ENCODE measurements at regions not wholly inside any gene's neighbourhood (a gene's known extent, or its start where the extent isn't known, plus 50 kb on each side); places are given as distances from the start of the nearest gene placed in this dataset.

DNA sequence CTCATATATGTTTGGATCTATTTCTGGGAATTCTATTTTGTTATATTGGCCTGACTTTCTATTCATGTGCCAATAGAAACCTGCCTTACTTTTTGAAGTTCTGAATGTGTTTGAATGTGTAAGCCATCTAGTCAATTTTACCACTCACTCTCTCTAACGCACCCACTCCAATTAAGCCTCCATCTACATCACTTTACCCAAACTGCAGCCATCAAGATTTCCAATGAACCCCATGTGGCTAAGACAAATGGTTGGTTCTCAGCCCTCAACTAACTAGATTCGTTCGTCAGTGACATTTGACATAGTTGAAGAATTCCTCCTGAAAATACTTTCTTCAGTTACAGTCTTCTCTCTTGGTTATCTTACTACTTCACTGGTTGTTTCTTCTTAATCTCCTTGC is 137.3 kb upstream of the FSHR start:
- FAIRE-seq, result no peak
- H3K9ac ChIP-seq (ENCODE audit: low read length in 3 of 3), result no peak overlapping the region
- no peaks in the 10 kb centered on the region for H3K27me3 ChIP-seq (ENCODE audit: control insufficient read depth, insufficient read depth, low read length)
- H3K36me3 ChIP-seq (ENCODE audit: control insufficient read depth in 2 of 3, insufficient read depth in 3 of 3, low read length in 3 of 3), result no peaks in the 10 kb centered on the region
- no peaks in the 10 kb centered on the region for H3K9me3 ChIP-seq (ENCODE audit: control insufficient read depth in 2 of 3, insufficient read depth in 1 of 3, low read length in 3 of 3)
- TF ChIP-seq, protein P1, sequence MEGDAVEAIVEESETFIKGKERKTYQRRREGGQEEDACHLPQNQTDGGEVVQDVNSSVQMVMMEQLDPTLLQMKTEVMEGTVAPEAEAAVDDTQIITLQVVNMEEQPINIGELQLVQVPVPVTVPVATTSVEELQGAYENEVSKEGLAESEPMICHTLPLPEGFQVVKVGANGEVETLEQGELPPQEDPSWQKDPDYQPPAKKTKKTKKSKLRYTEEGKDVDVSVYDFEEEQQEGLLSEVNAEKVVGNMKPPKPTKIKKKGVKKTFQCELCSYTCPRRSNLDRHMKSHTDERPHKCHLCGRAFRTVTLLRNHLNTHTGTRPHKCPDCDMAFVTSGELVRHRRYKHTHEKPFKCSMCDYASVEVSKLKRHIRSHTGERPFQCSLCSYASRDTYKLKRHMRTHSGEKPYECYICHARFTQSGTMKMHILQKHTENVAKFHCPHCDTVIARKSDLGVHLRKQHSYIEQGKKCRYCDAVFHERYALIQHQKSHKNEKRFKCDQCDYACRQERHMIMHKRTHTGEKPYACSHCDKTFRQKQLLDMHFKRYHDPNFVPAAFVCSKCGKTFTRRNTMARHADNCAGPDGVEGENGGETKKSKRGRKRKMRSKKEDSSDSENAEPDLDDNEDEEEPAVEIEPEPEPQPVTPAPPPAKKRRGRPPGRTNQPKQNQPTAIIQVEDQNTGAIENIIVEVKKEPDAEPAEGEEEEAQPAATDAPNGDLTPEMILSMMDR (IDR thresholded peaks at IDR 0.05; ENCODE audit: borderline replicate concordance, extremely low read depth, insufficient read depth), result no peak
- DNase-seq, result no peak
- no peaks in the 10 kb centered on the region for H3K4me1 ChIP-seq (ENCODE audit: control insufficient read depth in 2 of 3, insufficient read depth in 2 of 3, low read depth in 1 of 3, low read length in 3 of 3)
- no peak overlapping the region for H3K4me3 ChIP-seq (ENCODE audit: low read length in 3 of 3)
- no peak overlapping the region for H3K27ac ChIP-seq (ENCODE audit: low read depth in 2 of 2, low read length in 2 of 2)
- intact Hi-C loops (cut with DNase I), result no loop called here

DNA sequence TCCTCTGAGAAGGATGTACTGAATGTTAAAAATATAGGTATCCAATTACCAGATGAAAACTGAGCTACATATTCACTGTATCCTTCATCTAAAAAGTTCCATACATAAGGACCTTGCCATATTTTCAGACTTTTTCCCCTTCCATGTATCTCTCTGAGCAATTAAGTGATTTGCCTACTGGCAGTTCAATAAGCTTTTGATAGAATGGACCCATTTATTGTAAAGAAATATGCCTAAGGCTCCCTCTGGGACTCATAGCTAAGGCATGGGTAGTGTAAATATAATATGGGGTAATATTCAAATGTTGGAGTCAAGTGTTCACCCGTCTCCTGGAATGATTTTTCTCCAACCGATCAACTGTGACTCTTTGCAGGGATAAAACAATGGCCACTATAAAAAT is 135.4 kb upstream of the FSHR start:
- no peak for FAIRE-seq
- H3K9me3 ChIP-seq (ENCODE audit: control insufficient read depth in 2 of 3, insufficient read depth in 1 of 3, low read length in 3 of 3), result no peaks in the 10 kb centered on the region
- DNase-seq, result no peak
- no peak overlapping the region for H3K4me3 ChIP-seq (ENCODE audit: low read length in 3 of 3)
- intact Hi-C loops (cut with DNase I), result no loop called here
- H3K4me1 ChIP-seq (ENCODE audit: control insufficient read depth in 2 of 3, insufficient read depth in 2 of 3, low read depth in 1 of 3, low read length in 3 of 3), result no peaks in the 10 kb centered on the region
- TF ChIP-seq, protein P1 (IDR thresholded peaks at IDR 0.05; ENCODE audit: borderline replicate concordance, extremely low read depth, insufficient read depth), result no peak
- H3K36me3 ChIP-seq (ENCODE audit: control insufficient read depth in 2 of 3, insufficient read depth in 3 of 3, low read length in 3 of 3), result no peaks in the 10 kb centered on the region
- H3K27me3 ChIP-seq (ENCODE audit: control insufficient read depth, insufficient read depth, low read length), result no peaks in the 10 kb centered on the region
- no peak overlapping the region for H3K27ac ChIP-seq (ENCODE audit: low read depth in 2 of 2, low read length in 2 of 2)
- H3K9ac ChIP-seq (ENCODE audit: low read length in 3 of 3), result no peak overlapping the region

DNA sequence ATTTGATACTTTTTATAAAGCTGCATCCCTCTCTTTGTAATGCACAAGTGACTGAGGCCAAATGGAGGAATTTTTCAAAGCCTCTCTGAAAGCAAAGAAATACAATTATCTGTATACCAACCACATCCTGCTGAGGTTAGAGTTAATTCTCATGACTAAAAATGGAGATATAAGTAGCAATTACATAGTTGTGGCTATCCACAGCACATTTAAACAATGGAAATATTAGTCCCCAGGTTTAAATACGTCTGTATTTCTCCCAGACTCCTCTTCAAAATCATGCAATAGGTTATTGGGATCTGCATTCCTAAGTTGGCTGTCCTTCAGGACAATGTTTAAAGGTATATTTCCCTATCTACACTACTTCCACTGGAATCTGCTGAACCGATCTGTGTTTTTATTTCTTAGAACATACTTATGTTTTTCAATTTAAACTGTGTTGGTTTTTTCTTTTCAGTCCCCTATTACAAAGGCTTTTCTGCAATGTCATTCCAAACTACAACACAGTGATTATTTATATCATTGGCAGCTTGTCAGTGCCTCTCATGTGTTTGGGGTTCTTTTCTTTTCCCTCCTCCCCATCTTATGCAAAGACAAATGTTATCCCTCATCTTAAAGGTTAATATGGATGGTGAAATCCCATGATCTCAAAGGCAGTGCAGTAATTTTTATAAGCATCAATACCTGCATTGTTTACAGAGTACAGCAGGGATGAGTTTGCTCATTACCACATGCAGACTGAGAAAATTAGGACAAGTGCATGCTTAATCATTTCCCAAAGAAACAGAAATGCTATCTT is 134.8 kb upstream of the FSHR start:
- Histone ChIP-seq H3K27ac (ENCODE audit: low read depth in 2 of 2, low read length in 2 of 2) (no peak overlapping the region), H3K4me1 (ENCODE audit: control insufficient read depth in 2 of 3, insufficient read depth in 2 of 3, low read depth in 1 of 3, low read length in 3 of 3) (no peaks in the 10 kb centered on the region), H3K27me3 (ENCODE audit: control insufficient read depth, insufficient read depth, low read length) (no peaks in the 10 kb centered on the region), H3K9me3 (ENCODE audit: control insufficient read depth in 2 of 3, insufficient read depth in 1 of 3, low read length in 3 of 3) (no peaks in the 10 kb centered on the region), H3K4me3 (ENCODE audit: low read length in 3 of 3) (no peak overlapping the region), H3K36me3 (ENCODE audit: control insufficient read depth in 2 of 3, insufficient read depth in 3 of 3, low read length in 3 of 3) (no peaks in the 10 kb centered on the region), H3K9ac (ENCODE audit: low read length in 3 of 3) (no peak overlapping the region)
- FAIRE-seq, result no peak
- TF ChIP-seq, protein P1 (IDR thresholded peaks at IDR 0.05; ENCODE audit: borderline replicate concordance, extremely low read depth, insufficient read depth), result no peak
- DNase-seq, result no peak
- intact Hi-C loops (cut with DNase I), result no loop called here
